Stimulated activated CD4-positive, alpha-beta T cell treated with anti-CD3 and anti-CD28 coated beads, Interleukin-2, amount 100 ng/mL, for 24 hours (primary cell): ENCODE measurements at regions not wholly inside any gene's neighbourhood (a gene's known extent, or its start where the extent isn't known, plus 50 kb on each side); places are given as distances from the start of the nearest gene placed in this dataset.
"Not testable (repeated sequence)": the region's sequence is repeated elsewhere in the genome, so short reads cannot be mapped to it uniquely, and the experiment has no call there.

Source experiments
- DNase-seq, 2 donors: peaks; one replicate each; pipeline ENCODE4 v3.0.0-alpha.2; 2020

- no peak for DNase-seq
Measured at GRCh38 chr2:167843217-167843616, 404.2 kb downstream of the STK39 start.

- DNase-seq: no peak
Measured at GRCh38 chr2:167842047-167842446, 405.3 kb downstream of the STK39 start.

GRCh38 chr2:167835290-167835689, 412.1 kb downstream of the STK39 start:
- not testable (repeated sequence) for DNase-seq

GRCh38 chr2:167834707-167835106, 412.7 kb downstream of the STK39 start:
- no peak for DNase-seq

GRCh38 chr2:167833294-167833693, 414.1 kb downstream of the STK39 start:
- no peak for DNase-seq

- DNase-seq: no peak
Measured at GRCh38 chr2:167832868-167833287, 414.5 kb downstream of the STK39 start.

- no peak for DNase-seq
Measured at GRCh38 chr2:167827352-167828097, 419.9 kb downstream of the STK39 start.

- DNase-seq: no peak
Measured at GRCh38 chr2:167826906-167827305, 420.5 kb downstream of the STK39 start.

- no peak for DNase-seq
Measured at GRCh38 chr2:167825664-167826063, 421.7 kb downstream of the STK39 start.

- no peak for DNase-seq
Measured at GRCh38 chr2:167822690-167823465, 424.5 kb downstream of the STK39 start.

GRCh38 chr2:167820488-167820887, 426.9 kb downstream of the STK39 start:
- no peak for DNase-seq

GRCh38 chr2:167818521-167818920, 428.9 kb downstream of the STK39 start:
- no peak for DNase-seq

GRCh38 chr2:167817908-167818307, 429.5 kb downstream of the STK39 start:
- DNase-seq: no peak

- DNase-seq: no peak
Measured at GRCh38 chr2:167817422-167817821, 430.0 kb downstream of the STK39 start.

GRCh38 chr2:167816874-167817290, 430.5 kb downstream of the STK39 start:
- DNase-seq: no peak

- no peak for DNase-seq
Measured at GRCh38 chr2:167814881-167815718, 432.3 kb downstream of the STK39 start.

- not testable (repeated sequence) for DNase-seq
Measured at GRCh38 chr2:167814482-167814880, 432.9 kb downstream of the STK39 start.

- DNase-seq: not testable (repeated sequence)
Measured at GRCh38 chr2:167809799-167810198, 437.6 kb downstream of the STK39 start.

- DNase-seq: no peak
Measured at GRCh38 chr2:167803449-167803988, 443.9 kb downstream of the STK39 start.

- DNase-seq: no peak
Measured at GRCh38 chr2:167794554-167795255, 452.7 kb downstream of the STK39 start.

- DNase-seq: no peak
Measured at GRCh38 chr2:167793725-167794124, 453.7 kb downstream of the STK39 start.

- DNase-seq: no peak
Measured at GRCh38 chr2:167792126-167792525, 455.3 kb downstream of the STK39 start.
